ENCODE measurements at regions not wholly inside any gene's neighbourhood (a gene's known extent, or its start where the extent isn't known, plus 50 kb on each side); places are given as distances from the start of the nearest gene placed in this dataset.

GRCh38 chr1:86235852-86236251 lies 79.3 kb upstream of the COL24A1 start:
- Histone ChIP-seq H3K9me3 (replicated peaks in 1 of 11) (peaks cover 0 to 11% (median 3%) of the 10 kb centered on the region in 11 experiments; a peak in 4 of 22 replicates), H3K4me1 (peaks cover 0 to 12% (median 8%) of the 10 kb centered on the region in 10 experiments; a peak in 15 of 20 replicates), H3K4me3 (no peak overlapping the region), H3K4me2 (no peak overlapping the region), H4K20me1 (no peaks in the 10 kb centered on the region), H3K9ac (no peak overlapping the region), H3K36me3 (no peaks in the 10 kb centered on the region), H3K27ac (no peak overlapping the region), H3K27me3 (peaks cover 5 to 19% (median 17%) of the 10 kb centered on the region in 11 experiments; a peak in 18 of 22 replicates)
- no peak for TF ChIP-seq Cebpa-rat (IDR thresholded peaks at IDR 0.05)

- Histone ChIP-seq H3K36me3 (no peaks in the 10 kb centered on the region), H3K9ac (no peak overlapping the region), H3K4me1 (peaks cover 0 to 12% (median 8%) of the 10 kb centered on the region in 10 experiments; a peak in 15 of 20 replicates), H4K20me1 (peaks cover 0 to under 1% (median 0%) of the 10 kb centered on the region in 11 experiments; a peak in 2 of 22 replicates), H3K4me3 (no peak overlapping the region), H3K4me2 (peak overlapping the region in 10 of 11 experiments; percentile 2 to 59 (median 40); a peak in 16 of 22 replicates), H3K27ac (no peak overlapping the region), H3K27me3 (peaks cover 20 to 43% (median 38%) of the 10 kb centered on the region in 11 experiments), H3K9me3 (replicated peaks in 1 of 11) (peaks cover 0 to 11% (median 3%) of the 10 kb centered on the region in 11 experiments; a peak in 4 of 22 replicates)
- TF ChIP-seq Cebpa-rat (IDR thresholded peaks at IDR 0.05) = no peak
Observed at GRCh38 chr1:86233403-86233802, 76.8 kb upstream of the COL24A1 start.

GRCh38 chr1:86231076-86231475 lies 74.5 kb upstream of the COL24A1 start:
- peaks cover 43 to 67% (median 61%) of the 10 kb centered on the region in 11 experiments for H3K27me3 ChIP-seq
- TF ChIP-seq Cebpa-rat (IDR thresholded peaks at IDR 0.05) = no peak

GRCh38 chr1:86229405-86229975 lies 72.9 kb upstream of the COL24A1 start:
- Histone ChIP-seq H3K36me3 (no peaks in the 10 kb centered on the region), H3K9me3 (replicated peaks in 1 of 11) (no peaks in the 10 kb centered on the region), H3K27ac (no peak overlapping the region), H3K4me2 (no peak overlapping the region), H3K4me1 (peaks cover 4 to 39% (median 29%) of the 10 kb centered on the region in 10 experiments; a peak in 19 of 20 replicates), H3K27me3 (peaks cover 59 to 82% (median 76%) of the 10 kb centered on the region in 11 experiments), H3K4me3 (no peak overlapping the region), H3K9ac (no peak overlapping the region), H4K20me1 (peaks cover 0 to 32% (median 0%) of the 10 kb centered on the region in 11 experiments; a peak in 9 of 22 replicates)
- no peak for TF ChIP-seq Cebpa-rat (IDR thresholded peaks at IDR 0.05)

More at GRCh38 chr1:86231076-86231475, 74.5 kb upstream of the COL24A1 start:
- Histone ChIP-seq H3K4me2 (no peak overlapping the region), H3K9me3 (replicated peaks in 1 of 11) (peaks cover 0 to 9% (median under 1%) of the 10 kb centered on the region in 11 experiments; a peak in 4 of 22 replicates), H3K4me1 (peaks cover 0 to 24% (median 16%) of the 10 kb centered on the region in 10 experiments; a peak in 15 of 20 replicates), H4K20me1 (peaks cover 0 to 18% (median 0%) of the 10 kb centered on the region in 11 experiments; a peak in 7 of 22 replicates), H3K36me3 (no peaks in the 10 kb centered on the region), H3K9ac (no peak overlapping the region), H3K27ac (no peak overlapping the region), H3K4me3 (no peak overlapping the region)

DNA sequence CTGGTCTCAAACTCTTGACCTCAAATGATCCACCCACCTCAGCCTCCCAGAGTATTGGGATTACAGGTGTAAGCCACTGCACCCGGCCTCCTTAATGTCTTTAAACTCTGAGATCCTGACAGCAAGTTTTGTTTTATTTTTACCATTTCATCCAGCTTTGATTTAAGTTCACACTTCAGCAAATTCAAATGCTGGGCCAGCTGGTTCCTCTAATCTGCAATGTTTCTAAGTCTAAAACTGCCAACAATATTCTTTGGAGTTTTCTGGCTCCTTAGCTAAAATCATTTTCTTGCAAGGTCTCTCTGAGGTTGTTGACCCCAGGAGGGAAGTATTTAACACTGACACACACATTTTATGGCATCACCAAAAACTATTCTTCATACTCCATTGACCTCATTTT lies 72.0 kb upstream of the COL24A1 start:
- no peak overlapping the region for H3K9ac ChIP-seq
- H3K36me3 ChIP-seq = no peaks in the 10 kb centered on the region
- H4K20me1 ChIP-seq = peaks cover 0 to 41% (median 0%) of the 10 kb centered on the region in 11 experiments; a peak in 9 of 22 replicates
- H3K4me3 ChIP-seq = no peak overlapping the region
- H3K4me2 ChIP-seq = no peak overlapping the region
- H3K27ac ChIP-seq = no peak overlapping the region
- no peaks in the 10 kb centered on the region for H3K9me3 ChIP-seq (replicated peaks in 1 of 11)
- TF ChIP-seq Cebpa-rat (IDR thresholded peaks at IDR 0.05) = no peak
- peaks cover 7 to 43% (median 33%) of the 10 kb centered on the region in 10 experiments; a peak in 19 of 20 replicates for H3K4me1 ChIP-seq
- H3K27me3 ChIP-seq = peaks cover 66 to 89% (median 83%) of the 10 kb centered on the region in 11 experiments

- no peaks in the 10 kb centered on the region for H3K36me3 ChIP-seq
- peaks cover 7 to 38% (median 29%) of the 10 kb centered on the region in 10 experiments; a peak in 19 of 20 replicates for H3K4me1 ChIP-seq
- H4K20me1 ChIP-seq = peaks cover 0 to 43% (median 0%) of the 10 kb centered on the region in 11 experiments; a peak in 9 of 22 replicates
- no peak overlapping the region for H3K4me3 ChIP-seq
- TF ChIP-seq Cebpa-rat (IDR thresholded peaks at IDR 0.05) = no peak
- H3K27ac ChIP-seq = no peak overlapping the region
- peak overlapping the region in 3 of 11 experiments; percentile 11 to 14 (median 11); a peak in 5 of 22 replicates for H3K4me2 ChIP-seq
- no peak overlapping the region for H3K9ac ChIP-seq
- H3K9me3 ChIP-seq (replicated peaks in 1 of 11) = no peaks in the 10 kb centered on the region
- H3K27me3 ChIP-seq = peaks cover 74 to 99% (median 94%) of the 10 kb centered on the region in 11 experiments
Observed at GRCh38 chr1:86227026-86227425, 70.5 kb upstream of the COL24A1 start.

GRCh38 chr1:86226204-86226603 lies 69.6 kb upstream of the COL24A1 start:
- no peaks in the 10 kb centered on the region for H3K9me3 ChIP-seq (replicated peaks in 1 of 11)
- H3K27me3 ChIP-seq = peaks cover 73 to 97% (median 91%) of the 10 kb centered on the region in 11 experiments
- peaks cover 0 to 43% (median 0%) of the 10 kb centered on the region in 11 experiments; a peak in 9 of 22 replicates for H4K20me1 ChIP-seq
- H3K27ac ChIP-seq = no peak overlapping the region
- no peaks in the 10 kb centered on the region for H3K36me3 ChIP-seq
- no peak for TF ChIP-seq Cebpa-rat (IDR thresholded peaks at IDR 0.05)
- H3K9ac ChIP-seq = no peak overlapping the region
- no peak overlapping the region for H3K4me3 ChIP-seq
- H3K4me2 ChIP-seq = peak overlapping the region in 3 of 11 experiments; percentile 11 to 14 (median 11); a peak in 4 of 22 replicates
- H3K4me1 ChIP-seq = peaks cover 7 to 38% (median 29%) of the 10 kb centered on the region in 10 experiments; a peak in 19 of 20 replicates

DNA sequence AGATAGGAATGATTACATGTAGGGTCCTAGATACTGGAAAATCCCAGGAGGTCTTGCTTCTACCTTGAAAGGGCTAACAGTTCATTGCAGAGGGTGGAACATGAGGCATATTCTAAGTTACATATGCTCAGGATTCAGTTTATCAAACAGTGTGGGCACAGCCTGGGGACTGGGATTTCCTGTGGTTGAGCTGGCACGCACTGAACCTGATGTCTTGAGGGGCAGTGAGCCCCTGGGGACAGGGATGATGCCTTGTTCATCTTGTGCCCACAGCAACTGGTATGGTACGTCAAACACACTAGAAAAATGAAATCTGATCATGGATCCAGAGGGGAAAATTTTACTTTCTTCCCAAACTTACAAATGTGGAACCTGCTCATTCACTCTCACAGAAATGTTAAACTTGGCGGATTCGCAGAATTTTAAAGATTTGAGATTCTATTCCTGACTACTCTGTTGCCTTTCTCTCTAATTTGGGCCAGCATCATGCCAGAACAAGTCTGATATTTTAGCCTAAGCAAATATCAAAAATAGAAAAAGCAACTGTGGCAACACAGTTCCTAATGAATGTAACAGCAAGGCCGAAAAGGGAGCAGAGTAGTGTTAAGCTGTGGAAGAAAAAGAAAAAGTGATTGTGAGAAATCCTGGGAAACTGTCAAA lies 68.2 kb upstream of the COL24A1 start:
- no peak overlapping the region for H3K4me3 ChIP-seq
- H3K27ac ChIP-seq = no peak overlapping the region
- no peak overlapping the region for H3K9ac ChIP-seq
- H3K4me2 ChIP-seq = peak overlapping the region; percentile 21 to 74 (median 61)
- no peaks in the 10 kb centered on the region for H3K9me3 ChIP-seq (replicated peaks in 1 of 11)
- peaks cover 7 to 43% (median 30%) of the 10 kb centered on the region in 10 experiments; a peak in 19 of 20 replicates for H3K4me1 ChIP-seq
- peaks cover 0 to 47% (median 0%) of the 10 kb centered on the region in 11 experiments; a peak in 9 of 22 replicates for H4K20me1 ChIP-seq
- no peaks in the 10 kb centered on the region for H3K36me3 ChIP-seq
- TF ChIP-seq Cebpa-rat (IDR thresholded peaks at IDR 0.05) = no peak
- peaks cover 68 to 98% (median 95%) of the 10 kb centered on the region in 11 experiments for H3K27me3 ChIP-seq

GRCh38 chr1:86218859-86219258 lies 62.3 kb upstream of the COL24A1 start:
- no peak overlapping the region for H3K4me3 ChIP-seq
- no peaks in the 10 kb centered on the region for H3K9me3 ChIP-seq (replicated peaks in 1 of 11)
- H4K20me1 ChIP-seq = peaks cover 0 to 11% (median 0%) of the 10 kb centered on the region in 11 experiments; a peak in 1 of 22 replicates
- H3K27me3 ChIP-seq = peaks cover 12 to 57% (median 43%) of the 10 kb centered on the region in 11 experiments
- no peak overlapping the region for H3K9ac ChIP-seq
- H3K4me1 ChIP-seq = peaks cover 6 to 30% (median 17%) of the 10 kb centered on the region in 10 experiments; a peak in 14 of 20 replicates
- peak overlapping the region in 10 of 11 experiments; percentile 20 to 81 (median 68); a peak in 18 of 22 replicates for H3K4me2 ChIP-seq
- no peak for TF ChIP-seq Cebpa-rat (IDR thresholded peaks at IDR 0.05)
- H3K36me3 ChIP-seq = no peaks in the 10 kb centered on the region
- H3K27ac ChIP-seq = no peak overlapping the region

Data from BLaER1 treated with 17β-estradiol and CSF1 and Interleukin-3, amounts not matched to agents 10 nM and 100 nM (cell line).